Endodermal cell (in vitro differentiated cells): ENCODE measurements at regions not wholly inside any gene's neighbourhood (a gene's known extent, or its start where the extent isn't known, plus 50 kb on each side); places are given as distances from the start of the nearest gene placed in this dataset.

Experiments used
- DNase-seq: peaks from one replicate; pipeline ENCODE4 v3.0.0-alpha.2; 2017
- H3K27ac ChIP-seq: 2 replicates; pipeline ENCODE4 v1.5.1; 2013; ENCODE audit warnings: mild to moderate bottlenecking, low read depth, low read length, moderate library complexity
- H3K27me3 ChIP-seq: 2 replicates; pipeline ENCODE4 v1.6.1; 2013; ENCODE audit warnings: mild to moderate bottlenecking, low read length, moderate library complexity; ENCODE audit not compliant: insufficient read depth, control insufficient read depth, poor library complexity, severe bottlenecking
- H3K36me3 ChIP-seq: 2 replicates; pipeline ENCODE4 v1.7.0; 2013; ENCODE audit warnings: mild to moderate bottlenecking, low read length, moderate library complexity; ENCODE audit not compliant: control insufficient read depth, insufficient read depth
- H3K4me1 ChIP-seq: one replicate; pipeline ENCODE4 v1.7.0; 2013; ENCODE audit warnings: low read length; ENCODE audit not compliant: control insufficient read depth, insufficient read depth
- H3K4me3 ChIP-seq: 2 replicates; pipeline ENCODE4 v1.5.1; 2013; ENCODE audit warnings: mild to moderate bottlenecking, low read length, moderate library complexity
- H3K9ac ChIP-seq: 2 replicates; pipeline ENCODE4 v1.6.1; 2013; ENCODE audit warnings: mild to moderate bottlenecking, low read length, moderate library complexity; ENCODE audit not compliant: poor library complexity, severe bottlenecking; ENCODE audit errors: extremely low read depth
- H3K9me3 ChIP-seq: 2 replicates; pipeline ENCODE4 v1.6.1; 2013; ENCODE audit warnings: mild to moderate bottlenecking, low read length, moderate library complexity; ENCODE audit not compliant: control insufficient read depth
- H3K27ac Mint-ChIP-seq: 2 replicates; pipeline ENCODE4 v1.8.0; 2020; ENCODE audit warnings: mixed read lengths
- H3K27me3 Mint-ChIP-seq: 2 replicates; pipeline ENCODE4 v1.8.0; 2021; ENCODE audit warnings: mild to moderate bottlenecking, mixed read lengths; ENCODE audit not compliant: insufficient read depth
- H3K36me3 Mint-ChIP-seq: 2 replicates; pipeline ENCODE4 v1.8.0; 2020; ENCODE audit warnings: low read depth, mixed read lengths
- H3K4me1 Mint-ChIP-seq: 2 replicates; pipeline ENCODE4 v1.8.0; 2020; ENCODE audit warnings: mixed read lengths
- H3K4me3 Mint-ChIP-seq: 2 replicates; pipeline ENCODE4 v1.8.0; 2020; ENCODE audit warnings: mild to moderate bottlenecking, moderate library complexity, mixed read lengths
- H3K9me3 Mint-ChIP-seq: 2 replicates; pipeline ENCODE4 v1.8.0; 2020; ENCODE audit warnings: mild to moderate bottlenecking, mixed read lengths
- WGBS, 2 experiments: methylation state at CpG; one replicate each; pipeline versions ENCODE4 v1.1.5 to v1.1.7; 2013; ENCODE audit warnings: missing lambda C conversion rate in 2 of 2, mixed read lengths in 1 of 2; ENCODE audit not compliant: insufficient coverage in 1 of 2, insufficient read length in 1 of 2; 5-methylcytosine and 5-hydroxymethylcytosine counted together
- TF ChIP-seq, protein P1 (sequence below): fragments of 200-600 bp; sonication (generic); conservative IDR thresholded peaks from 2 replicates; pipeline ENCODE4 v1.5.0; 2021; ENCODE audit warnings: antibody characterized with exemption, mild to moderate bottlenecking

DNA sequence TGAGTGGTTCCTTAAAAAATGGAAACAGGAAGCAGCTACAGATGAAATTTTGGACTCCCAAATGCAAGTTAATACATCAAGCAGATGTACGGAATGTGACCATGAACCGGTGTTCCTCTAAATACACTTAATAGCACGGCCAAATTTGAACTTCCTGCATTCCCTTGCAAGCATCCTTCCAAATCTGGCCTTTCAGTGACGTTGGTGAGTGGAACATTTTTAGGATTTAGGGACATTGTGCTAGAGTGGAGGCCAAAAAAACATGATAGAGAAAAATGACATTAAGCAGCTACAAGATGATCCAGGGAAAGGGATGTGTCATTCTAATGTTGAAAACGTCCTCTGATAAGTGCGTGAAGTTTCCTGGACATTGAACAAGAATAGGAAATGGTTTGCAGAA, 62.1 kb downstream of the CTAGE1 start:
- Mint-ChIP-seq H3K4me3 (no peak overlapping the region), H3K27ac (no peak overlapping the region), H3K27me3 (peaks cover 69% of the 10 kb centered on the region), H3K36me3 (no peaks in the 10 kb centered on the region), H3K4me1 (no peaks in the 10 kb centered on the region), H3K9me3 (no peaks in the 10 kb centered on the region)
- H3K27me3 ChIP-seq, result peaks cover 47% of the 10 kb centered on the region
- DNase-seq, result no peak
- TF ChIP-seq, protein P1, sequence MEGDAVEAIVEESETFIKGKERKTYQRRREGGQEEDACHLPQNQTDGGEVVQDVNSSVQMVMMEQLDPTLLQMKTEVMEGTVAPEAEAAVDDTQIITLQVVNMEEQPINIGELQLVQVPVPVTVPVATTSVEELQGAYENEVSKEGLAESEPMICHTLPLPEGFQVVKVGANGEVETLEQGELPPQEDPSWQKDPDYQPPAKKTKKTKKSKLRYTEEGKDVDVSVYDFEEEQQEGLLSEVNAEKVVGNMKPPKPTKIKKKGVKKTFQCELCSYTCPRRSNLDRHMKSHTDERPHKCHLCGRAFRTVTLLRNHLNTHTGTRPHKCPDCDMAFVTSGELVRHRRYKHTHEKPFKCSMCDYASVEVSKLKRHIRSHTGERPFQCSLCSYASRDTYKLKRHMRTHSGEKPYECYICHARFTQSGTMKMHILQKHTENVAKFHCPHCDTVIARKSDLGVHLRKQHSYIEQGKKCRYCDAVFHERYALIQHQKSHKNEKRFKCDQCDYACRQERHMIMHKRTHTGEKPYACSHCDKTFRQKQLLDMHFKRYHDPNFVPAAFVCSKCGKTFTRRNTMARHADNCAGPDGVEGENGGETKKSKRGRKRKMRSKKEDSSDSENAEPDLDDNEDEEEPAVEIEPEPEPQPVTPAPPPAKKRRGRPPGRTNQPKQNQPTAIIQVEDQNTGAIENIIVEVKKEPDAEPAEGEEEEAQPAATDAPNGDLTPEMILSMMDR, result no peak
- H3K36me3 ChIP-seq, result no peaks in the 10 kb centered on the region
- H3K4me1 ChIP-seq, result no peaks in the 10 kb centered on the region
- H3K9ac ChIP-seq, result no peak overlapping the region
- H3K4me3 ChIP-seq, result no peak overlapping the region
- H3K27ac ChIP-seq, result no peak overlapping the region
- no peaks in the 10 kb centered on the region for H3K9me3 ChIP-seq
- WGBS, 2 experiments, result 91 to 97% methylated on average over 4 to 6 of the region's 6 CpGs

DNA sequence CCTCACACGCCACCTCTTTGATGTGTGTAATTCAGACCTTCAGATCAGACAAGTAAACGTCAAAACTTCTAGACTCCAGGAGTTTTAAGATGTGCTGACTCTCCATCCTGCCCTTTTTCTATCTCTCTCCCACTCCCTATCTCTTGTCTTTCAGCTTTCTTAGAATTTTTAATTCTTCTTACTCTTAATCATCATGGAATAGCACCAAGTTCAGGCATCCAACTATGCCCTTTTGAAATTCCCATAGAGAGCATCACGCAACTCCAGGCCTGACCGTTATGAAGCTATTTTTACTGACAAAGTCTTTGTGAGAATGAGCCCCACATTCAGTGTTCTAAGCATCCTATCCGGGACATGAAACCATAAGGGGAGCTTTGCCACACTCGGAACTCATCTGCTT, 62.6 kb downstream of the CTAGE1 start:
- H3K36me3 ChIP-seq, result no peaks in the 10 kb centered on the region
- Mint-ChIP-seq H3K9me3 (no peaks in the 10 kb centered on the region), H3K27ac (no peak overlapping the region), H3K36me3 (no peaks in the 10 kb centered on the region), H3K4me3 (no peak overlapping the region), H3K4me1 (no peaks in the 10 kb centered on the region), H3K27me3 (peaks cover 73% of the 10 kb centered on the region)
- H3K9me3 ChIP-seq, result no peaks in the 10 kb centered on the region
- TF ChIP-seq, protein P1, result no peak
- no peak overlapping the region for H3K27ac ChIP-seq
- H3K4me3 ChIP-seq, result no peak overlapping the region
- H3K4me1 ChIP-seq, result no peaks in the 10 kb centered on the region
- 85 to 94% methylated on average over 6 of the region's 6 CpGs for WGBS, 2 experiments
- H3K9ac ChIP-seq, result no peak overlapping the region
- DNase-seq, result no peak
- H3K27me3 ChIP-seq, result peaks cover 52% of the 10 kb centered on the region

DNA sequence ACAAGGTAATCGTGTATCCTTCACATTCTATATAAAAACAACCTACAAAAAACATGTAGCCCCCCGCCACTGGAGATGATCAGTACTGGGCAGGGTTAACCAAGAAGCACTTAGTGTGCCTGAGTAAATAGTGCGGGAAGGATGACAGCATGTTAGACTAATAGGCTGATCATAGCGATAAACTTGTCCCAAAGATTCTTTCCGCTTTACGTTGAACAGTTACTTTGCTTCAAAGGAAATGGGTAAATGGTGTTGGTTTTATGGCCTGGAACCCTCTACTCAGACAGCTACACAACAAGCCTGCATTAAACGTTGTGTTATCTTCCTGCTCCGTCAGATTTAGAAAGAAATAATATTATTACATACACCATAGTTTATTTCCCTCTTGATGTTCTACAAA, 67.7 kb downstream of the CTAGE1 start:
- Histone ChIP-seq H3K36me3 (no peaks in the 10 kb centered on the region), H3K27ac (no peak overlapping the region), H3K4me1 (no peaks in the 10 kb centered on the region), H3K27me3 (peaks cover 66% of the 10 kb centered on the region), H3K4me3 (no peak overlapping the region), H3K9me3 (no peaks in the 10 kb centered on the region), H3K9ac (no peak overlapping the region)
- Mint-ChIP-seq H3K9me3 (no peaks in the 10 kb centered on the region), H3K4me1 (peaks cover 36% of the 10 kb centered on the region), H3K27ac (no peak overlapping the region), H3K4me3 (no peak overlapping the region), H3K27me3 (peaks cover 88% of the 10 kb centered on the region), H3K36me3 (no peaks in the 10 kb centered on the region)
- TF ChIP-seq, protein P1, result no peak
- 79 to 90% methylated on average over 4 to 7 of the region's 8 CpGs for WGBS, 2 experiments
- DNase-seq, result no peak
